ENCODE measurements at regions not wholly inside any gene's neighbourhood (a gene's known extent, or its start where the extent isn't known, plus 50 kb on each side); places are given as distances from the start of the nearest gene placed in this dataset.

- TF ChIP-seq POLR2A (IDR thresholded peaks at IDR 0.05; ENCODE audit: low read length) (no peak), GATA1 (IDR thresholded peaks at IDR 0.05; ENCODE audit: low read depth, low read length) (no peak)
Observed at GRCh38 chr12:29943683-29944082, 159.9 kb upstream of the TMTC1 start.
